Brain microvascular endothelial cell (primary cell): ENCODE measurements at regions not wholly inside any gene's neighbourhood (a gene's known extent, or its start where the extent isn't known, plus 50 kb on each side); places are given as distances from the start of the nearest gene placed in this dataset.
"Not testable (repeated sequence)": the region's sequence is repeated elsewhere in the genome, so short reads cannot be mapped to it uniquely, and the experiment has no call there.

Source experiments
- DNase-seq: peaks from one replicate; pipeline ENCODE4 v3.0.0-alpha.2; 2020
- H3K27ac ChIP-seq: fragments of 250-450 bp; sonication (Bioruptor Pico); 2 replicates; pipeline ENCODE4 v1.5.1; 2020; ENCODE audit warnings: mild to moderate bottlenecking, moderate library complexity
- H3K27me3 ChIP-seq: fragments of 250-450 bp; sonication (Bioruptor Pico); replicated peaks from 2 replicates; pipeline ENCODE4 v1.5.1; 2020; ENCODE audit warnings: mild to moderate bottlenecking
- H3K36me3 ChIP-seq: fragments of 250-450 bp; sonication (Bioruptor Pico); replicated peaks from 2 replicates; pipeline ENCODE4 v1.5.1; 2020; ENCODE audit warnings: mild to moderate bottlenecking
- H3K4me3 ChIP-seq: 2 replicates; pipeline ENCODE4 v1.5.1; 2011; ENCODE audit warnings: low read depth, mild to moderate bottlenecking, control low read depth, low read length, moderate library complexity
- in situ Hi-C: cut with HindIII; loops from 2 replicates; pipeline ENCODE4 v1.10.0; 2017; ENCODE audit warnings: low sequenced_read_pairs, low pct_ligation_motif_present
- TF ChIP-seq, protein P1 (sequence below): IDR thresholded peaks from 2 replicates; pipeline ENCODE4 v1.5.1; 2011; ENCODE audit warnings: low read depth, mild to moderate bottlenecking, moderate library complexity, low read length, control low read depth, inconsistent platforms; ENCODE audit errors: missing control alignments

DNA sequence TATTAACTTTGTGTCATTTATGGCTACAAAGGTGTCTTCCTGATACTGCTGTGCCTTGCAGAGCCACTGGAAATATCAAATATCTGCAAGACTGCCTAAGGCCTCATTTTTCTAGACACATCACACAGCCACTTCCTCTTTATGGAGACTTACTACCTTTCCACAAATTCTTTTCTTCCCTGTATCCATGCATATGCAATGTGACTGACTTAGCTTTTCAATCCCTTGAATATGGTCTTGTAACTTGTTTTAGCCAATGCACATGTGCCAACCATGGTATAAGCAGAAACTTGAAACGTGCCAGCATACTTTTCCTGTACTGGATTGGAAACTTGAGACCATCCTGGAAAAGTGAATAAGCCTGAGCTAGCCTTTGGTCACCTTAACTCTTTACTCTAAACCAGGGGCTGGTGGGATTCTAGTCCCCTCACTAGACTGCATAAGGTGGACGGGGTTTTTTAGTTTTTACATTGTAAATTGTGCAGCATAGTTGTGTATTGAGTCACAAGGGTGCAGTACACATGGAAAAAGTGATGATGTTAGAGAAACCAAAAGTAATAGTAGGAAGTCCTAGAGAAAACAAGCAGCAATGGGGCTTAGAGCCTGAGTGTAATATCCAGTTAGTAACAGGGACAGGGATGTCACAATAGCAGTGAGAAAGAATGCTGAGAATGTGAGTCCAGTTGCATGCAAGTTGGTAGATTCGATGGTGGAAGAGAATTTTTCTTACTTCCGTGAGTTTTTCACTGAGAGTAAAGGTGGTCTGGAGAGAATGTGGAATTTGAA, 879.5 kb downstream of the SORCS1 start:
- no peak overlapping the region for H3K27ac ChIP-seq
- H3K36me3 ChIP-seq = no peaks in the 10 kb centered on the region

DNA sequence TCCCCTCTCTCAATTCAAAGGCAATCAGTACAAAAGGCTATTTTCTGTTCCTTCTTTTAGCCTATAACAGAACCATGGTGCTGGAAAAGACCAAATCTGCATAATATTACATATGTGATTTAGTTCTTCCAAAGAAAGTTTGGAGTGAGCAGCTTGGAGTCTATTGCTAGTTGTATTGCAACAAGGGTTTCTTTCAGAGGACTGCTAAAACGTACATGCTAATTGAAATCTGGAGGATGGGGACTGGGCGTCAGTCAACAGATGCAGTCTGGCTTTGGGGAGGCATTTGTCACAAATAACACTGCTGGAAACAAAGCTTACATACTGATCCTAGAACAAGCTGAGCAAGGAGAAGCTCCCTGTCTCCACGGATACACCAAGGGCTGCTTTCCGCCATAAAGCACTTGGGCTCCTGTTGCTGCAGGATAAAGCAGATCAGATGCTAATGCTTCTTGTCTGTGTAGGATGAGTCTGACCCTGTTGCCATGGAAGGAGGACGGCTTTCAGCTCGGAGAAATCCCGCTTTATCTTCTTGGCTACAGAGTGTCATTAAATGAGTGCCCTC, 883.5 kb downstream of the SORCS1 start:
- Histone ChIP-seq H3K4me3 (no peak overlapping the region), H3K27me3 (no peaks in the 10 kb centered on the region), H3K36me3 (no peaks in the 10 kb centered on the region), H3K27ac (no peak overlapping the region)
- in situ Hi-C loops = no loop called here
- TF ChIP-seq, protein P1, sequence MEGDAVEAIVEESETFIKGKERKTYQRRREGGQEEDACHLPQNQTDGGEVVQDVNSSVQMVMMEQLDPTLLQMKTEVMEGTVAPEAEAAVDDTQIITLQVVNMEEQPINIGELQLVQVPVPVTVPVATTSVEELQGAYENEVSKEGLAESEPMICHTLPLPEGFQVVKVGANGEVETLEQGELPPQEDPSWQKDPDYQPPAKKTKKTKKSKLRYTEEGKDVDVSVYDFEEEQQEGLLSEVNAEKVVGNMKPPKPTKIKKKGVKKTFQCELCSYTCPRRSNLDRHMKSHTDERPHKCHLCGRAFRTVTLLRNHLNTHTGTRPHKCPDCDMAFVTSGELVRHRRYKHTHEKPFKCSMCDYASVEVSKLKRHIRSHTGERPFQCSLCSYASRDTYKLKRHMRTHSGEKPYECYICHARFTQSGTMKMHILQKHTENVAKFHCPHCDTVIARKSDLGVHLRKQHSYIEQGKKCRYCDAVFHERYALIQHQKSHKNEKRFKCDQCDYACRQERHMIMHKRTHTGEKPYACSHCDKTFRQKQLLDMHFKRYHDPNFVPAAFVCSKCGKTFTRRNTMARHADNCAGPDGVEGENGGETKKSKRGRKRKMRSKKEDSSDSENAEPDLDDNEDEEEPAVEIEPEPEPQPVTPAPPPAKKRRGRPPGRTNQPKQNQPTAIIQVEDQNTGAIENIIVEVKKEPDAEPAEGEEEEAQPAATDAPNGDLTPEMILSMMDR = no peak
- DNase-seq = no peak

More for the DNA sequence above, 879.5 kb downstream of the SORCS1 start:
- in situ Hi-C loops = no loop called here
- TF ChIP-seq, protein P1 = no peak
- peak; percentile 11 for DNase-seq
- Histone ChIP-seq H3K27me3 (no peaks in the 10 kb centered on the region), H3K4me3 (no peak overlapping the region)

DNA sequence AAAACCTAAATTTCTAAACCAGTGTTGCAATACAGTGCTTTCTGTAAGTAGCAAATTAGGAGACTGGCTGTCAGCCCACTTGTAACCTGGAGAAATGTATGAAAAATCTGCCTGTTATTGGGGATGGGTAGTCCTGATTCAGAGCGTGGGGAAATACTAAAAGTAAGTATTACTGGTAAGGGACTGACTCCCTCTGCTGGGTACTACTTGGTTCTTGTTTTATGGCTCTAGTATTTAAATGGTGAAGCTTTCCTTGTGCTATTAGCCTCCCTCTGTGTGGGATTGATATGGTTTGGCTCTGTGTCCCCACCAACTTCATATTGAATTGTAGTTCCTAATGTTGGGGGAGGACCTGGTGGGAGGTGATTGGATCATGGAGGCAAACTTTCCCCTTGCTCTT, 886.1 kb downstream of the SORCS1 start:
- in situ Hi-C loops = no loop called here
- TF ChIP-seq, protein P1 = no peak
- no peak overlapping the region for H3K4me3 ChIP-seq
- no peaks in the 10 kb centered on the region for H3K36me3 ChIP-seq
- H3K27ac ChIP-seq = no peak overlapping the region
- no peaks in the 10 kb centered on the region for H3K27me3 ChIP-seq
- no peak for DNase-seq

DNA sequence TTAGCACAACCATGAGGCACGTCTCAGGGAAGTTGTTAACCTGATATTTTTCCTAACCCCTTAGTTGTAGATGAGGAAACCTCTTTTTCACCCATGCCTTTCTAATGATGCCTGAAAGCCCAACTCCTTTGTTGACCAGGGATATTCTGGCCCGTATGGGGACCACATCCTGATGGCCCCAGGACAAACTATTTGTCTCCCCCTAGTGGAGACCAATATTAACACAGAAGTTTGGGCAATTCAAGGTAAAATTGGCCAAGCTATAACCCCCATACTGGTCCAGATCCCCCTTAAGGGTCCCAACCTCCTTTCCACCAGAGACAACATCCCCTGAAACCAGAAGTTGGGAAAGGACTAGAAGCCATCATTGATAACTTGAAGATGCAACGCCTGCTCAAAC, 893.3 kb downstream of the SORCS1 start:
- Histone ChIP-seq H3K27ac (no peak overlapping the region), H3K27me3 (no peaks in the 10 kb centered on the region), H3K36me3 (no peaks in the 10 kb centered on the region), H3K4me3 (no peak overlapping the region)
- no peak for DNase-seq
- in situ Hi-C loops = no loop called here
- TF ChIP-seq, protein P1 = no peak

DNA sequence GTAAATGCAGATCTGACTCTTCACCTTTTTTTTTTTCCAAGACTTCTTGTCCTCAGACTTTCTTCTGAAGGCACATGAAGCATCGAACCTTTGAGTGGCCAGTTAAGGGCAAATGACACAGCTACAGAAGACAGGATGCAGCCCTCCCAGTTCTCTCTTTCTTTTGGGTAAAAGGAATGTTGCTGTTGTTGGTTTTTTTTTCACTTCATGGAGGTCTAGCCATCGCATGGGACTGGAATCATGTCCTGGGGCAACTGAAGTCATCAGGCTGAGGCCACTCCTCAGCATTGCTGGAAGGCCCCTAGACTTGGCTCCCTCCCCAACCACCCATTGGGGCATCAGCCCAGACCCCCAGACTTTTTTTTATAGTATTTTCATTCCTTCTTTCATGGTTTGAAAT, 896.5 kb downstream of the SORCS1 start:
- TF ChIP-seq, protein P1 = no peak
- Histone ChIP-seq H3K4me3 (no peak overlapping the region), H3K27me3 (no peaks in the 10 kb centered on the region), H3K36me3 (no peaks in the 10 kb centered on the region), H3K27ac (no peak overlapping the region)
- DNase-seq = no peak
- in situ Hi-C loops = no loop called here

DNA sequence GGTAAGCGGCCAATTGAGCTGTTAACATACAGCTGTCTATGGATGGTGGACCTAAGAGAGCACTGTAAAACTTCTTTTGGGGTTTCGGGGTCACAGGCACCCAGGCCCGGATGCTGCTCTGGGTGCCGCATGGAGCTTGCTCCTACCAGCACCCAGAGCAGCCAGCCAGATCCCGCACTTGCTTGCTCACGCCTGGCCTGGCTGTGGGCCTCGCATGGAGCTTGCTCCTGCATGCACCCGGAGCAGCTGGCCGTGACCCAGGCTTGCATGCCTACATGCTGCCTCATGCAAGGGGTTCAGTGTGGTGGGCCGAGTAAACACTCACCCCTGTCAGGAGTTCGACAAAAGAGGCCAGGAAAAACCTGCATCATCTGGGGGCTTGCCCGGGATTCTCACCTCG, 896.9 kb downstream of the SORCS1 start:
- H3K4me3 ChIP-seq = no peak overlapping the region
- H3K27ac ChIP-seq = no peak overlapping the region
- no peaks in the 10 kb centered on the region for H3K27me3 ChIP-seq
- no peak for DNase-seq
- TF ChIP-seq, protein P1 = no peak
- in situ Hi-C loops = no loop called here
- no peaks in the 10 kb centered on the region for H3K36me3 ChIP-seq

DNA sequence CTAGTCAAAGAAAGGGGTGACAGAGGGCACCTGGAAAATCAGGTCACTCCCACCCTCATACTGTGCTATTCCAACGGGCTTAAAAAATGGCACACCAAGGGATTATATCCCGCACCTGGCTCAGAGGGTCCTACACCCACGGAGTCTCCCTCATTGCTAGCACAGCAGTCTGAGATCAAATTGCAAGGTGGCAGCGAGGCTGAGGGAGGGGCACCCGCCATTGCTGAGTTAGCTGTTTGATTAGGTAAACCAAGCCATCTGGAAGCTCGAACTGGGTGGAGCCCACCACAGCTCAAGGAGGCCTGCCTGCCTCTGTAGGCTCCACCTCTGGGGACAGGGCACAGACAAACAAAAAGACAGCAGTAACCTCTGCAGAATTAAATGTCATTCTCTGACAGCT, 907.1 kb downstream of the SORCS1 start:
- in situ Hi-C loops, H3K27me3 ChIP-seq, H3K36me3 ChIP-seq: not testable (repeated sequence)

More for the DNA sequence above, 907.1 kb downstream of the SORCS1 start:
- H3K4me3 ChIP-seq, H3K27ac ChIP-seq, DNase-seq: not testable (repeated sequence)
